Activated naive CD8-positive, alpha-beta T cell treated with anti-CD3 and anti-CD28 coated beads, Interleukin-2, amount 50 U/mL, for 16 hours (primary cell): ENCODE measurements at regions not wholly inside any gene's neighbourhood (a gene's known extent, or its start where the extent isn't known, plus 50 kb on each side); places are given as distances from the start of the nearest gene placed in this dataset.
"Not testable (repeated sequence)": the region's sequence is repeated elsewhere in the genome, so short reads cannot be mapped to it uniquely, and the experiment has no call there.

Experiments
- DNase-seq: peaks from one replicate; pipeline ENCODE4 v3.0.0-alpha.2; 2020; ENCODE audit warnings: low read depth, low spot score

DNA sequence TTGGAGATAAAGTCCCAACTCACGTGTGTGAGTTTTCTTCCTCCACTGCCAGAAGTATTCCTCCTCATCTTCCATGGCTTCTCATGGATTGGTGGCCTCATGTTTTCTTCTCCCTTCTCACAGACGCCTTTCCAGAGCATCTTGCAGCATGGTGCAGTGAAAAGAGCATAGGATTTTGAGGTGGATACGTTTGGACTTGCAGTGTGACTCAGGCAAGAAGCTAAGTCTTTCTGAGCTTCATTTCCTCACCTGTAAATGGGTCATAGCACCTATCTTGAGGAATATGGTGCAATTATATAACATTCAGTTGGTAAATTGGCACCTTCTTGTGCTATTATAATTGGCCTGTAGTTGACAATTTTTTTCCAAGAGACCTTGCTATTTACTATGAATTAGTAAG, 247.6 kb downstream of the RDH14 start:
- no peak for DNase-seq

DNA sequence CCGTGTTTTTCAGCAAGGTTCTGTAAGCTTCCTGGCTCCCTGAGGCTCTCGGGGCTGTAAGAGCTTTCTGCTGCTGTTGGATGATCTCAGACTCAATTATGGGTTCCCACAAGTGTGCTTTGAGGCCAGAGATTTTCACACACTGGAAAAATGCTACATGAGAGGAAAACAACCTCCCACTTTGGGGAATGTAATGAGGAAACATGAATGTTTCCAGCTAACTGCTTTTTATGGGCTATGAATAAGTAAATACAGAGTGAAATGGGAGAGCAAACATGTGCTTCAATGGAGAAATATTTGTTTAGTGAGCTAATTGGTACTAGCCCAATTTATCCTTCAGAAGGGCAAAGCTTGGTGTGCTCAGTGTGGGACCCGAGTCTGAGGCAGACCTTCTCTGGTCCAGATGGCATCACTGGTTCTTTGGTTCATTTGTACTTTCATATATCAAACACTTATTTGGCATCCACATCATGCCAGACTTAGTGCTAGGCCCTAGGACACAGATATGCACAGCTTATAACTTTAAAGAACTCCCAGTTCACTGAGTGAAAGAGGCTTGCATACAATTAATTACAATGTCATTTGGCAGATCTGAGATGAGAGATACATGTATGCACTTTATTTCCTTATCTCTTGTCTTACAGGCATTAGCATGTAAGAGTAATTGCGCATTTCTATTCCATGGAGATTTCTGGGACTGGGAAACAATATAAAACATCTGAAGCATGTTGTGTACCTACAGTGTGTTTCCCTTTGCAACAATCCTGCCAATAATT, 248.8 kb downstream of the RDH14 start:
- no peak for DNase-seq

DNA sequence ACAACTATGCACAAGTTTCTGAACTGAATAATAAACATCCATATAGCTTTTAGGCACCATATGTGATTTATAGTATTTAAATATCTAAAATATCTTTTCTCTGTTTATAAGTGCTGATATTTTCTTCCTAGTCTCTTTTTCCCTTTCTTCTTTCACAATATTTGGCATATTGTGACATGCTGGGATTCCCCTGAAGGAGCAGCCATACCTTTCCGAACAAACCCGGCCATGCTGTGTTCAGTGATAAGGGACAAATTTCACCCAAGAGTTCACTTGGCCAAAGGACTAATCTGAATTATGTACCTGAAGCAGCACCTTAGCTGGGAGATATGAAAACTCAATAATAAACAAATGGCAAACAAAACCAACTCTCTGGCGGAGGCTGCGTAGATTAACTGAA, 250.8 kb downstream of the RDH14 start:
- DNase-seq, result no peak

DNA sequence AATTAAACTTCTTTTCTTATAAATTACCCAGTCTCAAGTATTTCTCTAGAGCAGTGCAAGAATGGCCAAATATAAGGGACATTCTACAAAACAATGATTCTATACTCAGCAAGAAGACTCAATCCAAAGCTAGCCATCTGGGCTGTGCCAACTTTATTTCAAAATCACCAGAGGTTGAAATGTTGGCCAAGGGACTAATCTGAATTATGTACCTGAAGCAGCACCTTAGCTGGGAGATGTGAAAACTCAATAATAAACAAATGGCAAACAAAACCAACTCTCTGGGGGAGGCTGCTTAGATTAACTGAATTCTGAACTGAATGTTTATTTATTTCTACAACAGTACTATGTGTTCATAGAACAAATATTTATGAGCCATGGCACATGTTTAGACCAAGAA, 251.3 kb downstream of the RDH14 start:
- no peak for DNase-seq

DNA sequence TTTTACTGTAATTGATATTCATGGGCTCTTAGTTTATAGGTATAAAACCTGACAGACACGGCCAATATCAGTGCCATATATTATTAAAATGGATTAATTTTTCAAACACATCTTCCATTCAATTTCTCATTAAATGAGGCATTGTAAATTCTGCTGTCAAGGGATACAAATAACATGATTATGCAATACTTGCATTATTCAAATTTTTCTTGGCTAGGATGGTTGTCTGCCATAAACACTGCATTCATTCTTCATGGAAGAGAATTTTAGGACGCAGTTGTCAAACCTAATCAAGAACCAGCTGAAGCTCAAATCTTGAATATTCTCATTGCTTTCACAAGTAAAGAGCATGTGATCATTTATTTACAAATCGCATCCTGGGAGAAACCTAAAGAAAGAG, 255.6 kb downstream of the RDH14 start:
- DNase-seq, result no peak

DNA sequence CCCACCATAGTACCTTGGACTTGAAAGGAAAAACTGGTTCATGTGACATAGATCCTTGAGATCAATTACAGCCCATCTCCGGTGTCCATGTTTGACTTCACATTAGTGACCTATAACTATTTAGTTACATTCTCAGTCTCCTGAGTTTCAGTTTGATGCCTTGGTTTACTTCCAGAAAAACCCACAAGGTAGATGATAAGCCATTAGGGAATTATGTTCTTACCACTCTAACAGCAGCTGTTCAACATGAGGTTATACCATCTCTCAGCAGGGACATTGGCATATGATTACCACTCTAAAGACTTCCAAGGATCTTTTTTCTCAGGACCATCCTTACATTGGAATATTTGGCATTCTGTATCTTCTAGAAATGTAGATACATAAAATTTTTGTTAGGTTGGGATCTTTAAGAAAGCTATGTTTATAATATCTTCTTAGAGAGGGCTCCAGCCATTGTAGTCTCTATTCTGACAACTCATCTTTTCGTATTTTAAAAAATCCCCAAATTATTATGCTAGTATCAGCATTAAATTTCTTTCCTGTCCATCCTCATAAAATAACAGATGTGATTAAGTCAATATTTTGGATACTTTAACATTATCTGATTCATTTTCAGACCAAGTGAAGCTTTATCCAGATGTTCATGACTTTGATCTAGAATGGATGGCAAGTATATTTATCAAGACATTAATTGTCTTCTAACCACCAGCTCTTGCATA, 258.9 kb downstream of the RDH14 start:
- DNase-seq, result no peak

DNA sequence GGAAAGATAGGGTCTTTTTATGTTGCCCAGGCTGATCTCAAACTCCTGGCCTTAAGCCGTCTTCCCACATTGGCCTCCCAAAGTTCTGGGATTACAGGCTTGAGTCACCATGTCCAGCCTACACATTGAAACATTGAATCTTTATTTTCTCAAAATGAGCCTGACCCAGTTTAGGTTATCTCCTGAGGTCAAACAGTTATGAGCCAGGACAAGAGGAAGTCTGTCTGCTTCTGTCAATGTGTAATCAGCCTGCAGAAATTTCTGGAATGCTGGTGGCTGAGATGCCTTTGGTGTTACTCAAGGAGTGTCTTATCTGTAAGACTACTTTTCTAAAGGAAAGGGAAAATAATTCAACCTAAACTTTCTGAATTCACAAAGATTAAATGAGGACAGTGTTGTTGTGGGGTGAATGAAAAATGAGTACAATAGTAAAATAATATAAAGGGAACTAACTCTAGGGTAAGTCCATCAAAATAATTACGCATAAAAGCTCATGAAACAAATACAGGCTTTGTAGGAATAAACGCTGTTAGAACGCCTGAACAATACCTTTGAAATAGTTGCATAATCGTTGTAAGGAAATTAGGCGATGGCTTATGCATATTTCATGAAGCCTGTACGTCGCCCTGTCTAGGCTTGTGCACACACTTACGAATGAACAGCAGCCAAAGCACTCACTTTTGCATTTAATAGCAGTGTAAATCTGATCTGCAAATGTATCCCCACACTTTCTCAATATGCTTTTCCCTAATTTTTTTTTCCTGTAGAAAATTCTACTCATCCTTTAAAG, 260.8 kb downstream of the RDH14 start:
- no peak for DNase-seq

DNA sequence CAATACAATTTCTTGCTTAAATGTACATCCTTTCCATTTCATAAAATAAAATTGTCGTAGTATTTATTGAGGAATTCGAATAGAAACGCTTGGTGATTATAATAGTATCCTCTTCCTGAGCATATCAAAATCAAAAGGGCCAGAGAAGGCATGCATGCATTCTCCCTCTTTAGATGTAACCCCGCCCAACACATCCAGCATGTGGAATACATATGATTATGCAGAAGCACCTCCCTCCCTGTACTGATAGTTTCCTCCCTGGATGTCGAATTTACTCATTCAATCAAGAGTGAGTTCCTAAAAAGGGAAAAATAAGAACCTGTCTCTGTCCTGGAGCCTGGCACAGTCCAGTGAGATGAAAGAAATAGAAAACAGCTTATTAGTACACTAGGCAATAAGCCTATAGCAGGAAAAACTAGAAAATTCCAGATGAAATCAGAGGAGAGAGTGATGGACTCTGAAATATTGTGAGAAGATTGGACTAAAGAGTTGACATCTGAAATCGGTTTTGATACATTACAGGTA, 262.9 kb downstream of the RDH14 start:
- DNase-seq, result no peak

DNA sequence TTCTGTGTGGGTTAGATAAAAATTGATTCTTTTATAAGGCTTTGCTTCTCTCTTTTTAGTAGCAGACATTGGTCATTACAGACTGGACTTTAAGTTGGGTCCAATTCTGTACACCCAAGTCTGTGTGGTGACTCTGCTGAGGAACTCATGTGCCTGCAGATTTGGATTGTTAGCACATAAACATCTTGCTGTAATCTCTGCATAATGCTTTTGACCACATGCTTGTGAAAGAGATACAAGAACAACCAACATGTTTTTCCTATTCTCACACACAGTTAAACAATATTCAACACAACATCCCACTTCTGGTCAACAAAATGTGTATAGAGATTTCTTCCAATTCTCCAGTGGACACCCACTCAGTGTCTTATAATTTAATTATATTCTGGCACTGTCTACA, 270.1 kb downstream of the RDH14 start:
- DNase-seq, result no peak

DNA sequence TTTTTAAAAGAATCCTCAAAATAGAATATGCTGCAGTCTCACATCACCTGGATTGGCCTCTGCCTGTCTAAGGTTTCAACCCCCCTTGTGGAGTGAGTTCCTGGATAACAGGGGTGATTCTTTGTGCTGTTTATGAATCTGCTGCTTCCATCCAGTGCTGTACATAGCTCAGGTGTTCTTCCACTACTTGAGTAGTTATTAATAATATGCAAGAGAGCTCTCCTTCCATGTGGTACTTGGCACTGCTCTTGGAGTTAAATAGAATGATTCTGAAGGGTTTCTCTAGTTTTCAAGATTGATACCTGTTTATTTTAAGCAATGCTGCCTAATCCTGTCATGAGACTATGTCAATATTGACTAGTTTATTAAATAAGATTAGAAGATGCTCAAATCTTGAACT, 273.6 kb downstream of the RDH14 start:
- DNase-seq, result no peak

DNA sequence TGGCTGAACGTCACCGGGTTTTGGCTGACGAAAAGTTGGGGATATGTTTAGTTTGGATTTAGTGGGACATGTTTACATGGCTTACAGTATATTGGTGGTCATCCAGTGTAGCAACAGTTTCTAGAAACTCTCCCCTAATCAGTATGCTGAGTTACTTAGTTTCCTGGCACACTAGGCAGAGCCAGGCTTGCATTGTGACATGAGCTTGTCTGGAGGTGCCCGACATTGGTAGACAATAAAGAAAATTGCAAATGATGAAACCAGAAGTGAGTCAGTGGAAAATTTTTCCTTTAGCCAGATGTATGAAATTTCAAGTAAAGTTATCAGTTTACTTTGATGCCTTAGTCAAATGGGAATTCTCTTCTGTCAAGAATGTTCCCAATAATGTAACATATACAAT, 276.1 kb downstream of the RDH14 start:
- DNase-seq, result no peak

DNA sequence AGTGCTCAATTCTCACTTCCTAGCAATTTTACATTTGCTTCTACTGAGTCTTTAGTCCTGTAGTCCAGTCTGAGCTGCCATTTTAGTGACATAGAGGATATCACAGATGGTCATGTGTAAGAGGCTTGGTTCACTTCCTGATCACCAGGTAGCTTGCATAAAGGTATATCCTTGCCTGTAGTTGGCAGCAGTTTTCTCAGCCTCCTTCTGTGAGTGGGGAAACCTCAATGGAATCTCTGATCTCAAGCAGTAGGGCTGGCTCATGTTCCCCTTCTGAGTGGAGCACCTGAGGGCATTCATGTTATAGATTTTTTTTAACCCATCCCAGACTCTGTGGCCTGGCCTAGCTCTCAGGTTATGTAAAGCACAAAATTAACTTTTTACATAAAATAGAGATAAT, 278.4 kb downstream of the RDH14 start:
- no peak for DNase-seq

DNA sequence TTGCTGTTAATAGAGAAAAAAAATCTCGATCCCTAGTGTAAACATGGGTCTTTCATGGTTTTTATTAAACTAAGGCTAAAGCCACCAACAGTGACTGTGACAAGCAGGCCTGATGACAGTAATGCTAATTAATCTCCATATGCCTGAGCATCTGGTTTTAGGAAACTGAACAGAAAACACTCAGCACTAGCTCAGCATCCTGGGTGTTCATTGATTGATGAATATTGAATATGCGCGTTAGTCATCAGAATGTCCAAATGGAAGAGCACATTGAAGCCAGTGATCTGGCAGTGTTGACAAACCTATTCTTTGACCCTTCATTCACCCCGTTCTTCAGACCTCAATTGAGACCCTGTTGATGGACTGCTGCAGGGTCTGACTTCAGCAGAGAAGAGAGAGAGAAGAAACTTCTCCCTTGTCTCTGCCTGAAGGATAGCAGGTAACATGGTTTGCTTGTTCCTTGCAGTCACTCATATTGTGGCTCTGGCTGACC, 283.8 kb downstream of the RDH14 start:
- no peak for DNase-seq

DNA sequence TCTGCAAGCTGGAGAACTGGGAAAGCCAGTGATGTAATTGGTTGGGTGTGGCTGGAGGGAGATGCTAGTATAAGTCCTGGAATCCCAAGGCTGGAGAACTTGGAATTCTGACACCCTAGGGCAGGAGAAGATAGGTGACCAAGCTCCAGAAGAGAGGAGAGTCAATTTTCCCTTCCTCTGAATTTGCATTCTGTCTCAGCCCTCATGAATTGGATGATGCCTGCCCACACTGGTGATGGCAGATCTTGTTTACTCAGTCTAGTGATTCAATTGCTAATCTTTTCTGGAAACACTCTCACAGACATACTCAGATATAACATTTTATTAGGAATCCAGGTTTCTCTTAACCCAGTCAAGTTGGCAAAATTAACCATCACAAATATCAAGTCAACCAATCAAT, 287.2 kb downstream of the RDH14 start:
- DNase-seq, result no peak

DNA sequence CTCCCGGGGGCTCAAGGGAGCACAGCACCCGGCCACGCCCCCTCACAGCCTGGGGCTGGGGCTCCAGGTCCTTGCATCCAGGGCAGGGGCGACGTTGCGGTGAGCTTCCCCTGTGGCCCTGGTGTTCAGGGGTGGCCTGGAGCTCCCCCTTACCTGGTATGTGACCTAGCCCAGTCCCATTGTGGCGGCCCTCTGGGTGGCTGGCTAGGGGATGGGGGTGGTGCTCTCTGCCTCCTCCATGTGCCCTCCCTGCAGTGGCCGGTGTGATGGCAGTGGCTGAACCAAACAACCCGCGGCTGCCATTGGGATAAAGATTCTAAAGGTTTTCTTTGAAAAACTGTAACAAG, 288.3 kb downstream of the RDH14 start:
- DNase-seq, result no peak

DNA sequence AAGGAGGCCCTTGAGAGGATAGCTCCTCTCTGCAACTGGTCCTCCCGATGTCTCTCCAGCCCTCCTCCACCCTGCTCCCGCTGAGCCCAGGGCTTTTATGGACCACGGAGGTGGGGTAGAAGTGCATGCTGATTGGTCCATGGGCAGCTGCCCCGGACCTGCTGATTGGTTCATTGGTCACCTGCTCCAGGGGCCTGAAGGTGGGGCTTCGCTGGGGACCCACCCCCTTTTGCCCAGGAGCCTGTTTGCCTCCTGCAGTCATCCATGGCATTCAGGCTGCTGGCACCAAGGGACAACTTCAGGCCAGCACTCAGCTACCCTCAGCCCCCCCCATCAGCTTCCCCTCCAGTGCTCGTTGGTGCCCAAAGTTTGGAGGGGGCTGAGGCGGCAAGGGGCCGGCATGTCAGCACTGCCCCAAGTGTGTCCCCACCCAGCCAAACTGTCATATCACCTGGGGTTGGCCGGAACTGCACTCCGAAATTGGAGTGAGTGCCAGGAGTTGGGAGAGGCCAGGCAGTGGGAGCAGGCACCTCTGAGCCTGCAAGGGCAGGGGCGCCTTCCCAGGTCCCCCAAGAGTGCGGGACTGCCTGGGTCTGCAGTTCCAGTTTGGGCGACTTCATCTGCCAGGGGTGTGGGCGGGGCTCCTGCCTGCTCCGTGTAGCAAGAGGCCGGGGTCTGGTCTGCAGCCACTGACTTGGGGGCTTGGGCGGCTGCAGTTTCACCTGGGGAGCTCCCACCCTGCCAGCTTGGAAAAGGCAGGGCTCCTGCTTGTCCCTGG, 288.9 kb downstream of the RDH14 start:
- DNase-seq, result no peak

DNA sequence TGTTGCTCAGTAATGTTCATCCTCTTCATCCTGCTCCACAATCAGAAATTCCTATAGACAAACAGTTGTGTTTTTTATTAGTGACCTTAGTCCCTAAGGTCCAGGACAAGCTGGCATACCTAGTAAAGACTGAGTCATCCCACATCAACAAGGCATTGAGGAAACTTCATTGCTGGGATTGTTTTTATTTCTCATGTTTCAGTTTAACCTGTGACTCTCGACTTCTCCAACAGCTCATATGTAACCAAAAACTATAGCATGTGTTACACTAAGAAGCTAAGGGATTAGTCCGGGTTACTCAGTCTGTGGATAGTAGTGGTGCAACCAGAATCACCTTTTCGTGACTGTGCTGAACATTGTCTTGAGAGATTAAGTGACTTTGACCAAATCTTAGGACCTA, 292.1 kb downstream of the RDH14 start:
- DNase-seq, result no peak

DNA sequence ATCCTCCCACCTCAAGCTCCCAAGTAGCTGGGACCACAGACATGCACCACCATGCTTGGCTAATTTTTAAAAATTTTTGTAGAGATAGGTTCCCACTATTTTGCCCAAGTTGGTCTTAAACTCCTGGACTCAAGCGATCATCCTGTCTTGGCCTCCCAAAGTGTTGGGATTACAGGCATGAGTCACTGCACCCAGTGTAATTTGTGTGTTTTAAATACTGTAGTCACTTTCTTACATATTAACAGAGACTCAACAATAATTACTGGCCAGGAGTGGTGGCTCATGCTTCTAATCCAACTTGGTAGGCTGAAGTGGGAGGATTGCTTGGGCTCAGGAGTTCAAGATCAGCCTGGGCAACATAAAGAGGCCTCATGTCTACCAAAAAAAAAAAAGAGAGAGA, 293.0 kb downstream of the RDH14 start:
- DNase-seq, result no peak

DNA sequence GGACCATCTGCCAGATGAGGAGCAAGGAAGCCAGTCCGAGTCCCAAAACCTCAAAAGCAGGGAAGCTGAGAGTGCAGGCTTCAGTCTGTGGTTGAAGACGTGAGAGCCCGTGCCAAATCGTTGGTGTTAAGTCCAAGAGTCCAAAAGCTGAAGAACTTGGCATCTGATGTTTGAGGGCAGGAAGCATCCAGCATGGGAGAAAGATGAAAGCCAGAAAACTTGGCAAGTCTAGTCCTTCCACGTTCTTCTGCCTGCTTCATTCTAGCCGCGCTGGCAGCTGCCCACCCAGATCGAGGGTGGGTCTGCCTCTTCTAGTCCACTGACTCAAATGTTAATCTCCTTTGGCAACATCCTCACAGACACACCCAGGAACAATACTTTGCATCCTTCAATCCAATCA, 293.8 kb downstream of the RDH14 start:
- not testable (repeated sequence) for DNase-seq

DNA sequence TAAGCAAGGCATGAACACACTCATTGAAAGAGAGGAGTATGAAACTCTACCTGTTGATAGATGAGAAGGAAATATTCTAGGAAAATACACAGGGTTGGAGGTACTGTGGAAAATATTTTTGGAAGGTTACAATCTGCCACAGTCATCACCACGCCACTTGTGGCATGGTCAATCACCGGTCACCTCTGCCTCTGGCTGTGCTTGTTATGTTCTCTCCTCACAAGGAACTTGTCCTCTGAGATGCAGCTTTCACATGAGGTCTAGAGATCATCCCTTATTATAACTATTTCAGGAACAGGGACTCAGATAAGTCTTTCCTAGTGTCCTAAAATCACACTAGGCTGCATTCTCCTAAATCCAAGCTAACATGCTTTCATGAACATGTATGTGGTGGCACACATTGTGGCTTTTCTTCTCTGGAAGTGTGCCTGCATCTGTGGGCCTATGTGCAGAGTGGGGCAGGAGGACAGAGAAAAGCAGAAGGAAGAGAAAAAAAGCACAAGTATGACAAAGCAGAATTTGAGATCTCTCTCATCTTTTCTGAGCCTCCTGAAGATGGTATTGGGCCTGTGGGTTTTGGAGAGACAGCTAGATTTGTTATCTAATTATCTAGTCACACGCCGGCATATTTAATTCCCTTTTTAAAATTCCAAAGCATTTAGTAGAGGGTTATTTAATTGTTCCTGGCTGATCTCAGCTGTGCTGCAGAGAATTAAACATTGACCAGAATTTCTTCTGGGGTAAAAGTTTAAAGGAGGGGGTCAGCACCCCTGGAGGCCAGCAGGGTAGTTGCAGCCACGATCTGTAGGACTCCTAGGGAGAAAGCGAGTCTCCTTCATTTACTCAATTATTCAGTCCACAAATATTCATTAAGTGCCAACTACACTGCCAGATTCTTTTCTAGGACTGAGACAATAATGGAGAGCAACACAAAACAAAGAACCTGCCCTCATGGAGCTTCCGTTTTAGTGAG, 294.6 kb downstream of the RDH14 start:
- DNase-seq, result no peak
